ENCODE measurements at regions not wholly inside any gene's neighbourhood (a gene's known extent, or its start where the extent isn't known, plus 50 kb on each side); places are given as distances from the start of the nearest gene placed in this dataset.

DNA sequence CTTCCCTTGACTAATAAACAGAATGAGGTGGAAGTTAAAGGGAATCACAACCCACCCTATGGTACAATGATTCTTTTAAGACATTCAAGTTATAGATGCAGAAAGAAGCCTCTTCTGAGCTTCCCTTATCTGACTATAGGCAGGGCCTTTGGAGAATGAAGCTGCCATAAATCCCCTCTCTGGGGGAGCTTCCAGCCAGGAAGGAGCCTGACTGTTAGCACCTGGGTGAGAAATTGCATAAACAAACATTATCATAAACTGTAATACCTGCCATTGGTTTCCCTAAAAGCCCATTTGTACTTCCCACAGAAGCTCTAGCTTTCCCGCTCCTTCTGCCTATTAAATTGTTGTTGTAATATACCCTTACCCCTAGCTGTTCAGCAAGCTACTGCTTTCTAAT, 81.3 kb upstream of the RESF1 start:
- H3K27ac Mint-ChIP-seq, result peak overlapping the region; percentile 19
- peaks cover 12% of the 10 kb centered on the region for H3K4me1 Mint-ChIP-seq
- no peaks in the 10 kb centered on the region for H3K36me3 Mint-ChIP-seq (ENCODE audit: low read depth)
- no peaks in the 10 kb centered on the region for H3K27me3 Mint-ChIP-seq
- no peak for DNase-seq
- no peaks in the 10 kb centered on the region for H3K9me3 ChIP-seq (ENCODE audit: control insufficient read depth, low read length, poor library complexity, severe bottlenecking)
- no peak for ATAC-seq
- H3K4me3 Mint-ChIP-seq, result no peak overlapping the region

DNA sequence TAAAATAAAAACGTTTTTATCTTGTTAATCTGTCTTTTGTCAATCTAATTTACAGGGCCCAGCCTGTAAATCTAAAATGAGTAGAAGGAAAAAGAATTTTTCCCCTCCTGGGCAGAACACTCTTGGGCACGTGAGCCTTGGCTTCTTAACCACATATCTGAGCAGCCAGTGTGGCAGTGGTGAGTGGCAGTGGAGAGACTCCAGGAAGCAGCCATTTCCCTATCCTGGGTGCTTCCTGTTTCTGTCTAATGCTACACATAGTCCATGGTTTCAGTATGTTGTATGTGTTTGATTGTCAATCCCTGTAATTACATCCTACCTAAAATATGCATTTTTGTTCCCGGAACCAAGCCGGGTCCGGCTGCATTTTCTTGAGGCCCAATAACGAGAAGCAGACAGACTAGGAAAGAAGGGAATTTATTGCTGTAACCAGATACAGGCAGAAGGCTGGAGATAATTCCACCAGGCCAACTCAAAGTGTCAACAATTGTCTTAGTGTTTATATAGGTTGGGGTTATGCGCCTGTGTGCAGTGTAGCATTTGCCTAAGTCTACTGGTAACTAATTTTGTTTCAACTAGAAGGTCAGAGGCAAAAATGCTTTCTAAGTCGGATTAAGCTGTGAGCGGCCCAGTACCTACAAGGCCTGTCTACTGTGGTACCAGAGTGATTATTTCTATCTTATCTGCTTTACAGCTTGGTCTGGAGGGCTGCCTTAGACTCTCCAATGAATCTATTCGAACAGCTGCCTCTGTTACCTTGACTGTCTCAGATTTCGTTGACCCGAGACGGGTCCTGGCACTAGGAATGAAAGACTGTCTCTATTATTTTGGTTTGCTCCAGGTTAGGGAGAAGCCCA, 82.4 kb upstream of the RESF1 start:
- Mint-ChIP-seq H3K4me1 (peaks cover 12% of the 10 kb centered on the region), H3K36me3 (ENCODE audit: low read depth) (no peaks in the 10 kb centered on the region), H3K27me3 (no peaks in the 10 kb centered on the region), H3K4me3 (no peak overlapping the region), H3K27ac (peak overlapping the region; percentile 98)
- H3K9me3 ChIP-seq (ENCODE audit: control insufficient read depth, low read length, poor library complexity, severe bottlenecking), result no peaks in the 10 kb centered on the region
- ATAC-seq (no peak), DNase-seq (no peak)

DNA sequence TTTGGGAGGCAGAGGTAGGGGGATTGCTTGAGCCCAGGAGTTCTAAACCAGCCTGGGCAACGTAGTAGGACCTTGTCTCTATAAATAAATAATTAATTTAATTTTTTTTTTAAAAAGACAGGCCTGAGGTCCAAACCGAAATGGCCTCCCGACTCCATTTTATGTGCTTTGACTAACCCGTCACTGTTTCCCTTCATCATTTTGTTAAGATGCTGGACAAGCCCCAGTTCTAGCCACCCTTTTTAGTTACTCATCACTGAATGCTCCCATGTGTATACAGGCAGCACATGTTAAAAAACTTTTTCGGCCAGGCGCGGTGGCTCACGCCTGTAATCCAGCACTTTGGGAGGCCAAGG, 83.6 kb upstream of the RESF1 start:
- no peaks in the 10 kb centered on the region for H3K27me3 Mint-ChIP-seq
- H3K4me3 Mint-ChIP-seq, result peak overlapping the region; percentile 57
- no peaks in the 10 kb centered on the region for H3K36me3 Mint-ChIP-seq (ENCODE audit: low read depth)
- ATAC-seq (no peak), DNase-seq (no peak)
- H3K4me1 Mint-ChIP-seq, result peaks cover 12% of the 10 kb centered on the region
- H3K9me3 ChIP-seq (ENCODE audit: control insufficient read depth, low read length, poor library complexity, severe bottlenecking), result no peaks in the 10 kb centered on the region
- peak overlapping the region; percentile 98 for H3K27ac Mint-ChIP-seq

DNA sequence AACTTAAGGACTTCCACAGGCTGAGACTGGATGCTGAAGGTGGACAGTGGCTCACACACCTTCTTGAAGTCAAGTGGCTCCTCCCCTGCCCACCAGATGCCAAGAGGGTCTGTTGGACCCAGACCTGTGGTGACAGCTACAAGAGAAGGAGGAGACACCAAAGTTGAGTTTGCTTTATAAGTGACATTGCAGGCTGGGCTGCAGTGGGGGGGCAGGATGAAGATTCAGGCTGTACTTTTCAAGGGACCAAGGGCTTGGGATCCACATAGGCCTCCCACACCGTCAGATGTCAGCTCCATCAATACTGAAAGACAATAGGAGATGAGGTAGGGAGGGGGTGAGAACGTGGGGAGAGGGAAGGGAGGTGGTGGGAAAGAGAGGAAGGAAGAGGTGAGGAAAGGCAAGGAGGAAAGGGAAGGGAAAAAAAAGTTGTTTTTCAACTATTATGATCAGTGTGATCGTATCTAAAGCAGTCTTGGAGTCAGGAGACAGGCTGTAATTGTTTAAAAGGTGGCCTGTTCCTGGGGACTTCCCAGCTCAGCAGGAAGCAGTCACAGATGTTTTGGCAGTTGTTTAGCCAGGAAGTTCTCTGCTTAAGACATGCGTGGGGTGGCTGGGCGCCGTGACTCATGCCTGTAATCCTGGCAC, 84.1 kb upstream of the RESF1 start:
- DNase-seq (peak; percentile 39 to 59 (median 50)), ATAC-seq (peak; percentile 98)
- H3K4me3 Mint-ChIP-seq, result peak overlapping the region; percentile 57
- H3K27ac Mint-ChIP-seq, result peak overlapping the region; percentile 98
- no peaks in the 10 kb centered on the region for H3K9me3 ChIP-seq (ENCODE audit: control insufficient read depth, low read length, poor library complexity, severe bottlenecking)
- H3K27me3 Mint-ChIP-seq, result no peaks in the 10 kb centered on the region
- no peaks in the 10 kb centered on the region for H3K36me3 Mint-ChIP-seq (ENCODE audit: low read depth)
- H3K4me1 Mint-ChIP-seq, result peaks cover 12% of the 10 kb centered on the region

DNA sequence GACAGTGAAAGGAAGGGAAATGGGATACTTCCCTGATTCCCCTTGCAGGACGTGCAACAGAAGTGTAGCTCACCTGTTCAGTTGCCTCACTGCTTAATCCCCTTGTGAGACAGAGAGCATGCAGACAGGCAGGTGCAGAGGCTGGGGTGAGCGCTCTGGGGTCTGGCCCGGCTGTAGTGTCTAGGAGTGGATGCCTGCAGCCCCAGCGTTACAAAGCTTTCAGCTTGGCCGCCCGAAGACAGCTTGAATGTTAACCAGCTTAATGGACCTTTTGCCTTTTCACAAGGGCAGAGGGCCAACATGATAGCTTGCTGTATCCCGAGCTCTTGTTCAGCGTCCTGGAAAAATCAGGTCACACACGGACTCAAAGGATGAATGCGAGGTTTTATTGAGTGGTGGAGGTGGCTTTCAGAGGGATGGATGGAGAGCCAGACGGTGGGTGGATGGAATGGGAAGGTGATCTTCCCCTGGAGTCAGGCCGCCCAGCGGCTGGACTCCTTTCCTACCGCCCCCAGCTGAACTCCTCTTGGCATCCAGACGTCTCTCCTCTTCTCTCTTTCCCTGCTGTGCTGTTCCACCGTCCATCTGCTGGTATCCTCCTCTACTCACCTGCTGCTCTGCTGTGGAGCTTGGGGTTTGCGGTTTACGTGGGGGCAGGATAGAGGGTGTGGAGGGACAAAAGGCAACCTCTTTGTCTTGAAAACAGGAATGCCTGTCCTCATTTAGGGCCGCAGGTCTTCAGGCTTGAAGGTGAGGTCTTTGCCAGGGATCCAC, 86.2 kb upstream of the RESF1 start:
- no peaks in the 10 kb centered on the region for H3K36me3 Mint-ChIP-seq (ENCODE audit: low read depth)
- H3K4me1 Mint-ChIP-seq, result peaks cover 12% of the 10 kb centered on the region
- peak overlapping the region; percentile 98 for H3K27ac Mint-ChIP-seq
- H3K4me3 Mint-ChIP-seq, result no peak overlapping the region
- no peaks in the 10 kb centered on the region for H3K9me3 ChIP-seq (ENCODE audit: control insufficient read depth, low read length, poor library complexity, severe bottlenecking)
- DNase-seq, result no peak
- no peak for ATAC-seq
- no peaks in the 10 kb centered on the region for H3K27me3 Mint-ChIP-seq

GRCh38 chr12:31869972-31870371, 89.2 kb upstream of the RESF1 start:
- peaks cover 8% of the 10 kb centered on the region for H3K4me1 Mint-ChIP-seq
- H3K27me3 Mint-ChIP-seq, result no peaks in the 10 kb centered on the region
- no peaks in the 10 kb centered on the region for H3K36me3 Mint-ChIP-seq (ENCODE audit: low read depth)
- no peak for DNase-seq
- no peak overlapping the region for H3K27ac Mint-ChIP-seq
- no peak overlapping the region for H3K4me3 Mint-ChIP-seq
- H3K9me3 ChIP-seq (ENCODE audit: control insufficient read depth, low read length, poor library complexity, severe bottlenecking), result no peaks in the 10 kb centered on the region
- no peak for ATAC-seq

GRCh38 chr12:31868965-31869364, 90.2 kb upstream of the RESF1 start:
- Mint-ChIP-seq H3K27me3 (no peaks in the 10 kb centered on the region), H3K4me3 (no peak overlapping the region), H3K27ac (peak overlapping the region; percentile 79), H3K4me1 (no peaks in the 10 kb centered on the region), H3K36me3 (ENCODE audit: low read depth) (no peaks in the 10 kb centered on the region)
- DNase-seq, result no peak
- no peak for ATAC-seq
- no peaks in the 10 kb centered on the region for H3K9me3 ChIP-seq (ENCODE audit: control insufficient read depth, low read length, poor library complexity, severe bottlenecking)

- Mint-ChIP-seq H3K27ac (peak overlapping the region; percentile 79), H3K4me3 (no peak overlapping the region), H3K27me3 (no peaks in the 10 kb centered on the region), H3K36me3 (ENCODE audit: low read depth) (no peaks in the 10 kb centered on the region), H3K4me1 (no peaks in the 10 kb centered on the region)
- no peak for ATAC-seq
- DNase-seq, result no peak
- no peaks in the 10 kb centered on the region for H3K9me3 ChIP-seq (ENCODE audit: control insufficient read depth, low read length, poor library complexity, severe bottlenecking)
Observed at GRCh38 chr12:31867292-31867691, 91.9 kb upstream of the RESF1 start.

- ATAC-seq, result no peak
- Mint-ChIP-seq H3K36me3 (ENCODE audit: low read depth) (no peaks in the 10 kb centered on the region), H3K4me3 (no peak overlapping the region), H3K27ac (no peak overlapping the region), H3K27me3 (no peaks in the 10 kb centered on the region), H3K4me1 (no peaks in the 10 kb centered on the region)
- DNase-seq, result no peak
- H3K9me3 ChIP-seq (ENCODE audit: control insufficient read depth, low read length, poor library complexity, severe bottlenecking), result no peaks in the 10 kb centered on the region
Observed at GRCh38 chr12:31866523-31866922, 92.7 kb upstream of the RESF1 start.

- DNase-seq, result no peak
- Mint-ChIP-seq H3K4me1 (no peaks in the 10 kb centered on the region), H3K27me3 (no peaks in the 10 kb centered on the region), H3K27ac (no peak overlapping the region), H3K4me3 (no peak overlapping the region), H3K36me3 (ENCODE audit: low read depth) (no peaks in the 10 kb centered on the region)
- no peak for ATAC-seq
- H3K9me3 ChIP-seq (ENCODE audit: control insufficient read depth, low read length, poor library complexity, severe bottlenecking), result no peaks in the 10 kb centered on the region
Observed at GRCh38 chr12:31865023-31865422, 94.2 kb upstream of the RESF1 start.

DNA sequence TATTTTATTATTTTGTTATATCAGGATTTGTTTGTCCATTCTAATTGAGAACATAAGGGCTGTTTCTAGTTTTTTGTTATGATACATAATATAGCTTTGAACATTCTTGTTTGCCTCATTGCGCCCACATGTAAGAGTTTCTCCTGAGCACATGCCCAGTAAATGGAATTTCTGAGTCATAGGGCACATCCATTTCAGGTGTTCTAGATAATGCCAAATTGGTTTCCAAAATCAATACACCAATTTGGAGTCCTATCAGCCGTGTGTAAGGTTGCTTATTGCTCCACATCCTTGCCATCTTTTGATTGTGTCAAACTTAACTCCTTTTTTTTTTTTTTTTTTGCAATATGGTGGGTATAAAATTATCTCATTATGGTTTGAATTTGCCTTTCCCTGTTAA, 97.9 kb upstream of the RESF1 start:
- DNase-seq (no peak), ATAC-seq (no peak)
- H3K27ac Mint-ChIP-seq, result no peak overlapping the region
- H3K9me3 ChIP-seq (ENCODE audit: control insufficient read depth, low read length, poor library complexity, severe bottlenecking), result no peaks in the 10 kb centered on the region
- no peak overlapping the region for H3K4me3 Mint-ChIP-seq
- H3K4me1 Mint-ChIP-seq, result no peaks in the 10 kb centered on the region
- no peaks in the 10 kb centered on the region for H3K36me3 Mint-ChIP-seq (ENCODE audit: low read depth)
- no peaks in the 10 kb centered on the region for H3K27me3 Mint-ChIP-seq

DNA sequence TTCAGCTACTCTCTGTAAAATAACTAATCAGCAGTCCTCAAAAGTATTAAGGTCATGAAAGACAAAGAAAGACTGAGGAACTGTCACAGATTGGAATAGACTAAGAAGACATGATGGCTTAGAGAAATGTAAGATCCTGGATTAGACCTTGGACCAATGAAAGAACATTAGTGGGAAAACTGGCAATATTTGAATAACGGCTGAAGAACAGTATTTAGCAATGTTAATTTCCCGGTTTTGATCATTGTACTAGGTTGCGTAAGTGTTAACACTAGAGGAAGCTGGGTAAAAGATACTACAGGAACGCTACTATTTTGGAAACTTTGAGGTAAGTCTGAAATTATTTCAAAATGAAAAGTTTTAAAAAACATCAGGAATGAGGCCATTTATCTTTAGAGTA, 98.8 kb upstream of the RESF1 start:
- ATAC-seq, result no peak
- no peaks in the 10 kb centered on the region for H3K27me3 Mint-ChIP-seq
- H3K9me3 ChIP-seq (ENCODE audit: control insufficient read depth, low read length, poor library complexity, severe bottlenecking), result no peaks in the 10 kb centered on the region
- H3K27ac Mint-ChIP-seq, result no peak overlapping the region
- no peaks in the 10 kb centered on the region for H3K36me3 Mint-ChIP-seq (ENCODE audit: low read depth)
- H3K4me1 Mint-ChIP-seq, result no peaks in the 10 kb centered on the region
- H3K4me3 Mint-ChIP-seq, result no peak overlapping the region
- no peak for DNase-seq

DNA sequence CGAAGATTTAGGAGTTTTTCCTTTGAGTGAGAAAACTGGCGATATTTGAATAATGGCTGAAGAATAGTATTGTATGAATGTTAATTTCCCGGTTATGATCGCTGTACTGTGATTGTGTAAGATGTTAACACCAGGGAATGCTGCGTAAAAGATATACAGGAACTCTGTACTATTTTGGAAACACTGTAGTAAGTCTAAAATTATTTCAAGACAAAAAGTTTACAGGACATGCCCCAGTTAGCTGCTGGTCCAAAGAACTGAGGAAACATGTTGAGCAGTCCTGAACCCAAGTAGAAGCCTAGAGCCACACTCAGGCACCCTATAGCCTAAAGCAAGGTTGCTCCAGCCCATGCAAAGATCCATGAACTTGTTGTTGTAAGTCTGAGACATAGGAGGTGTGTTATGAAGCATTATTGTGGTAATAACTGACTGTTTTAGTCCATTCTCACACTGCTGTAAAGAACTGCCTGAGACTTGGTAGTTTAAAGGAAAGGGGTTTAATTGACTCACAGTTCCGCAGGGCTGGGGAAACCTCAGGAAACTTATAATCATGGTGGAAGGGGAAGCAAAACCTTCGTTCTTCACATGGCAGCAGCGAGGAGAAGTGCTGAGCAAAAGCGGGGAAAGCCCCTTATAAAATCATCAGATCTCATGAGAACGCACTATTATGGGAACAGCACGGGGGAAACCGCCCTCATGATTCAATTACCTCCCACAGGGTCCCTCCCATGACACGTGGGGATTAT, 99.8 kb upstream of the RESF1 start:
- ATAC-seq, result peak; percentile 50
- Mint-ChIP-seq H3K27ac (no peak overlapping the region), H3K36me3 (ENCODE audit: low read depth) (no peaks in the 10 kb centered on the region), H3K4me1 (no peaks in the 10 kb centered on the region), H3K27me3 (no peaks in the 10 kb centered on the region), H3K4me3 (no peak overlapping the region)
- no peak for DNase-seq
- H3K9me3 ChIP-seq (ENCODE audit: control insufficient read depth, low read length, poor library complexity, severe bottlenecking), result no peaks in the 10 kb centered on the region

Measured in T-helper 17 cell (primary cell).